Endothelial cell of umbilical vein (primary cell): ENCODE measurements at regions not wholly inside any gene's neighbourhood (a gene's known extent, or its start where the extent isn't known, plus 50 kb on each side); places are given as distances from the start of the nearest gene placed in this dataset.

Source experiments
- BruUV-seq: library from RNA; stranded (reverse); fragments of 400-500 nt; replicated peaks from 2 replicates; lab custom pipeline; 2021; lab: Mats Ljungman, UMichigan
- CTCF ChIA-PET: fragments of 300-600, 350-600 bp; sonication (Branson Sonifier 250); formaldehyde crosslinking; loops from one replicate; lab custom pipeline; 2021; ENCODE audit warnings: antibody characterized with exemption, inconsistent platforms; lab: Charles Lee
- POLR2A ChIA-PET: fragments of 300-600, 350-600 bp; sonication (Branson Sonifier 250); formaldehyde crosslinking; loops from one replicate; lab custom pipeline; 2021; ENCODE audit warnings: antibody characterized with exemption, inconsistent platforms; lab: Charles Lee
- DNase-seq: peaks from one replicate; pipeline ENCODE4 v3.0.0-alpha.2; 2011; ENCODE audit warnings: low read depth, low spot score
- FAIRE-seq: peaks from 2 replicates; lab custom pipeline; 2011; peaks lifted over from hg19 to GRCh38; lab: Jason Lieb, UNC
- H2AFZ ChIP-seq: 2 replicates; pipeline ENCODE4 v1.6.0; 2012; ENCODE audit warnings: low read depth, low read length, control low read depth, inconsistent platforms
- H3K27ac ChIP-seq: 2 replicates; pipeline ENCODE4 v1.5.1; 2011; ENCODE audit warnings: low read depth, mild to moderate bottlenecking, control low read depth, low read length, moderate library complexity; ENCODE audit not compliant: insufficient read depth
- H3K27me3 ChIP-seq, 2 experiments: 2 replicates each; pipeline versions ENCODE4 v1.6.0 to v1.6.1; 2011; ENCODE audit warnings: low read length in 2 of 2, mixed read lengths in 1 of 2; ENCODE audit not compliant: control insufficient read depth in 2 of 2, insufficient read depth in 2 of 2
- H3K36me3 ChIP-seq, 2 experiments: 2 replicates in 1 of 2; 3 replicates in 1 of 2; pipeline ENCODE4 v1.5.1; 2011; ENCODE audit warnings: low read length in 2 of 2, mild to moderate bottlenecking in 1 of 2, moderate library complexity in 1 of 2; ENCODE audit not compliant: control insufficient read depth in 2 of 2, insufficient read depth in 2 of 2; ENCODE audit errors: extremely low read depth in 1 of 2
- H3K4me1 ChIP-seq: 3 replicates; pipeline ENCODE4 v1.5.1; 2011; ENCODE audit warnings: mild to moderate bottlenecking, low read length; ENCODE audit not compliant: control insufficient read depth, insufficient read depth; ENCODE audit errors: extremely low read depth
- H3K4me2 ChIP-seq: 2 replicates; pipeline ENCODE4 v1.6.1; 2011; ENCODE audit warnings: low read length, control low read depth, mixed read lengths; ENCODE audit not compliant: insufficient read depth
- H3K4me3 ChIP-seq, 3 experiments: fragments of 200-600 bp in 1 of 3; sonication (generic), shearing (Covaris generic) in 1 of 3; replicated peaks in 1 of 3; 2 replicates each; pipeline ENCODE4 v1.5.1; 2011 to 2016; ENCODE audit warnings: control low read depth in 3 of 3, low read length in 3 of 3, mild to moderate bottlenecking in 2 of 3, inconsistent platforms in 1 of 3, low read depth in 1 of 3, moderate library complexity in 1 of 3; ENCODE audit not compliant: insufficient read depth in 1 of 3
- H3K79me2 ChIP-seq: 2 replicates; pipeline ENCODE4 v1.6.0; 2012; ENCODE audit warnings: low read length, inconsistent platforms; ENCODE audit not compliant: control insufficient read depth, insufficient read depth
- H3K9ac ChIP-seq: replicated peaks from 2 replicates; pipeline ENCODE3; 2011; ENCODE audit warnings: low read length, control low read depth; ENCODE audit not compliant: insufficient read depth; ENCODE audit errors: extremely low read depth
- H3K9me1 ChIP-seq: replicated peaks from 3 replicates; pipeline ENCODE4 v1.6.0; 2011; ENCODE audit warnings: mild to moderate bottlenecking, low read length; ENCODE audit not compliant: control insufficient read depth, insufficient read depth; ENCODE audit errors: extremely low read depth
- H3K9me3 ChIP-seq: replicated peaks from 2 replicates; pipeline ENCODE4 v1.5.1; 2012; ENCODE audit warnings: low read length, inconsistent platforms; ENCODE audit not compliant: control insufficient read depth, insufficient read depth
- H4K20me1 ChIP-seq: replicated peaks from 2 replicates; pipeline ENCODE3; 2011; ENCODE audit warnings: mild to moderate bottlenecking, low read length; ENCODE audit not compliant: control insufficient read depth, insufficient read depth; ENCODE audit errors: extremely low read depth
- FOS ChIP-seq: IDR thresholded peaks from 2 replicates; pipeline ENCODE4 v1.6.1; 2011; ENCODE audit warnings: mild to moderate bottlenecking, low read length, moderate library complexity, borderline replicate concordance; ENCODE audit not compliant: insufficient read depth
- GATA2 ChIP-seq: IDR thresholded peaks from 2 replicates; pipeline ENCODE4 v1.7.0; 2011; ENCODE audit warnings: low read depth, mild to moderate bottlenecking, moderate library complexity, mixed read lengths, low read length; ENCODE audit not compliant: insufficient read length, insufficient read depth
- JUN ChIP-seq: IDR thresholded peaks from 2 replicates; pipeline ENCODE4 v1.6.1; 2011; ENCODE audit warnings: borderline replicate concordance, low read depth; ENCODE audit not compliant: insufficient read length, insufficient read depth
- MYC ChIP-seq: IDR thresholded peaks from one replicate; pipeline ENCODE4 v1.6.1; 2011; ENCODE audit warnings: mild to moderate bottlenecking, low read depth, low read length
- POLR2A ChIP-seq: IDR thresholded peaks from 2 replicates; pipeline ENCODE4 v1.6.1; 2012; ENCODE audit warnings: low read depth, mild to moderate bottlenecking, control low read depth, low read length
- dilution Hi-C: fragments of 300-500 bp; cut with MboI; formaldehyde crosslinking; loops from one replicate; pipeline ENCODE4 v1.15.0; 2019; ENCODE audit warnings: low sequenced_read_pairs; ENCODE audit not compliant: extremely low pct_ligation_motif_present
- intact Hi-C: fragments of 100-400 bp; cut with micrococcal nuclease; formaldehyde crosslinking; loops from one replicate; pipeline ENCODE4 v1.10.0; 2022
- TF ChIP-seq, protein P1 (sequence below): IDR thresholded peaks from 2 replicates; pipeline ENCODE4 v1.6.1; 2011; ENCODE audit not compliant: insufficient read depth, insufficient read length
- TF ChIP-seq, protein P2 (sequence below), 2 donors: IDR thresholded peaks; 1 replicate in 1 of 2; 2 replicates in 1 of 2; pipeline ENCODE4 v1.5.1; 2011; ENCODE audit warnings: low read length in 2 of 2, mild to moderate bottlenecking in 2 of 2, moderate library complexity in 2 of 2, control low read depth in 1 of 2, inconsistent platforms in 1 of 2, low read depth in 1 of 2; ENCODE audit not compliant: insufficient read depth in 1 of 2; ENCODE audit errors: extremely low read depth in 1 of 2

DNA sequence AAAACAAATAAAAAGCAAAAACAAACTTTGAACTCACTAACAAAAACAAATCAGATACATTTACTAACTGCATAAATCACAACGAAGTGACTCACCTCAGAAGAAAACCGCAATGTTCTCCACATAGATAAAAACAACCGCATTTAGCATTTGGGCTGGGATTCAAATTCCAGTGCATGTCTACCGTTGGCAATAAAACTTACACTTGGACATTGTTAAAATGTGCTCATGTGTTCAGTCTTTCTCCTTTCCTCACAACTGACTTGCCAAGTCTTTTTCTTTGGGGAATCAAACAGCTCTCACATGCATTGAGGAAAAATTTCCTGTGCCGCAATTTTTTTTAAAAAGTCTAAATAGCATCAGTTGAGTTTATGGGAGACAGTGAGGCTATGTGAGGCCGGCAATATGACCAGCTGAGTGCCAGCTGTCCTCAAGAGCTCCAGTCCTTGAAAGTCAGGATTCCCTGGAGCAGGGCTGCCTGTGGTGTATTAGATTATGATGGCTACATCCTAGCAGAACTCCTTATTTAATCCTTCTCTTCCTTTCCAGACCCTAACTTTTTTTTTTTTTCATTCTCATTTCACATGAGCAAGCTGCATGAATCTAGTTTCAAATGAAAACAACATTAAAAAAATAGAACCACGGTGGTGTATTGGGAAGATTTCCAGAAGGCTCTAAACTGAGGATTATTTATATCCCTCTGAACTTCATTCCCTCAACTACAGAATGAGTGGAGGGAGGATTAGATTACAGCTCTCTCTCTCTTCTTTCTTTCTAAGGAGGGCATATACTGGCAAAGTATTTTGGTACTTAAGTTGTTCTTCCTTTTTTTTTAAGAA is 70.2 kb upstream of the MEIS1 start:
- FAIRE-seq (no peak), DNase-seq (no peak)
- intact Hi-C loops (no loop called here), dilution Hi-C loops (no loop called here)
- TF ChIP-seq GATA2 (no peak), JUN (no peak), POLR2A (no peak), FOS (no peak), MYC (no peak)
- TF ChIP-seq, protein P1, sequence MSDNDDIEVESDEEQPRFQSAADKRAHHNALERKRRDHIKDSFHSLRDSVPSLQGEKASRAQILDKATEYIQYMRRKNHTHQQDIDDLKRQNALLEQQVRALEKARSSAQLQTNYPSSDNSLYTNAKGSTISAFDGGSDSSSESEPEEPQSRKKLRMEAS: no peak
- TF ChIP-seq, protein P2, sequence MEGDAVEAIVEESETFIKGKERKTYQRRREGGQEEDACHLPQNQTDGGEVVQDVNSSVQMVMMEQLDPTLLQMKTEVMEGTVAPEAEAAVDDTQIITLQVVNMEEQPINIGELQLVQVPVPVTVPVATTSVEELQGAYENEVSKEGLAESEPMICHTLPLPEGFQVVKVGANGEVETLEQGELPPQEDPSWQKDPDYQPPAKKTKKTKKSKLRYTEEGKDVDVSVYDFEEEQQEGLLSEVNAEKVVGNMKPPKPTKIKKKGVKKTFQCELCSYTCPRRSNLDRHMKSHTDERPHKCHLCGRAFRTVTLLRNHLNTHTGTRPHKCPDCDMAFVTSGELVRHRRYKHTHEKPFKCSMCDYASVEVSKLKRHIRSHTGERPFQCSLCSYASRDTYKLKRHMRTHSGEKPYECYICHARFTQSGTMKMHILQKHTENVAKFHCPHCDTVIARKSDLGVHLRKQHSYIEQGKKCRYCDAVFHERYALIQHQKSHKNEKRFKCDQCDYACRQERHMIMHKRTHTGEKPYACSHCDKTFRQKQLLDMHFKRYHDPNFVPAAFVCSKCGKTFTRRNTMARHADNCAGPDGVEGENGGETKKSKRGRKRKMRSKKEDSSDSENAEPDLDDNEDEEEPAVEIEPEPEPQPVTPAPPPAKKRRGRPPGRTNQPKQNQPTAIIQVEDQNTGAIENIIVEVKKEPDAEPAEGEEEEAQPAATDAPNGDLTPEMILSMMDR (IDR thresholded peaks at IDR 0.05; ENCODE audit: extremely low read depth in 1 of 2, insufficient read depth in 1 of 2, low read depth in 1 of 2, low read length in 2 of 2): no peak
- Histone ChIP-seq H2AFZ (no peak overlapping the region), H3K27ac (no peak overlapping the region), H3K4me3 (no peak overlapping the region), H3K9me3 (no peaks in the 10 kb centered on the region), H3K4me2 (no peak overlapping the region), H3K9me1 (no peaks in the 10 kb centered on the region), H3K9ac (no peak overlapping the region), H4K20me1 (no peaks in the 10 kb centered on the region), H3K4me1 (no peaks in the 10 kb centered on the region), H3K27me3 (peaks cover 0 to 3% of the 10 kb centered on the region in 2 experiments), H3K36me3 (no peaks in the 10 kb centered on the region), H3K79me2 (no peaks in the 10 kb centered on the region)
- ChIA-PET CTCF (interaction anchor here (1.0 kb wide), 1 partner anchor 471 kb away, joined by 3 read pairs; no protein-coding TSS in a partner anchor), POLR2A (interaction anchor here (0.6 kb wide), 1 partner anchor 1469 kb away, joined by 3 read pairs; no protein-coding TSS in a partner anchor)
- no TSS peak for BruUV-seq
